ENCODE measurements at regions not wholly inside any gene's neighbourhood (a gene's known extent, or its start where the extent isn't known, plus 50 kb on each side); places are given as distances from the start of the nearest gene placed in this dataset.

DNA sequence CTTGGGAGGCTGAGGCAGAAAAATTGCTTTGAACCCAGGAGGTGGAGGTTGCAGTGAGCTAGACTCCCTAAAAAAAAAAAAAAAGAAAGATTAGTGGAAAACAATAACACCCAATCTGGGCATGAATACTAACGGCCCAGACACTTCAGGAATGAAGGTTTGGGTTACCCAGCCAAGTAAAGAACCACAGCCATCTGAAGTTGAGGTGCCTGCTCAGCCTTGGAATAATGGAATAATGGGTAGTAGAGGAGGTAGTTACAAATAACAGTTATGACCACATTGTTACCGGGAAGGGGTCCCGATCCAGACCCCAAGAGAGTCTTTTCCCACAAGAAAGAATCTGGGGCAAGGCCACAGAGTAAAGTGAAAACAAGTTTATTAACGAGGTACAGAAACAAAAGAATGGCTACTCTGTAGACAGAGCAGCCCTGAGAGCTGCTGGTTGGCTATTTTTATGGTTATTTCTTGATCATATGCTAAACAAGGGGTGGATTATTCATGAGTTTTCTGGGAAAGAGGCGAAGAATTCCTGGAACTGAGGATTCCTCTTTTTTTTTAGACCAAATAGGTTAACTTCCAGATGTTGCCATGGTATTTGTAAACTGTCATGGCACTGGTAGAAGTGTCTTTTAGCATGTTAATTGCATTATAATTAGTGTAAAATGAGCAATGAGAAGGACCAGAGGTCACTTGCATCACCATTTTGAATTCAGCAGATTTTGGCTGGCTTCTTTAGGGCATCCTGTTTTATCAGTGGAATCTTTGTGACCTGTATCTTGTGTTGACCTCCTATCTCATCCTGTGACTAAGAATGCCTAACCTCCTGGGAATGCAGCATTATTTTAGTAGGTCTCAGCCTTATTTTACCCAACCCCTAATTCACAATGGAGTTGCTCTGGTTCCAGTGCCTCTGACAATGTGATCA, 96.2 kb upstream of the HAAO start:
- in situ Hi-C loops (cut with MboI; ENCODE audit: low sequenced_read_pairs), result no loop called here

DNA sequence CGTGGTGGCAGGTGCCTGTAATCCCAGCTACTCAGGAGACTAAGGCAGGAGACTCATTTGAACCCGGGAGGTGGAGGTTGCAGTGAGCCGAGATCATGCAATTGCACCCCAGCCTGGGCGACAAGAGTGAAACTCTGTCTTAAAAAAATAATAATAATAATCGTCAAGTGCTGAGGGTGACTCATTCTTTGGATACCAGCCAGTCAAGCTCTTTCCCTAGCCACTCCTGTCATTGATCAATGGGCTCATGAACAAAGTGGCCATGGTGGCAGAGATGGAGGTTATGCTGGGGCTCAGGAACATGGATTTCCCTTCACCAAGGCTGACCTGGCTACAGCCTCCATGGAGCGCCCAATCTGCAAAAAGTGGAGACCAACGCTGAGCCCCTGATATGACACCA, 94.5 kb upstream of the HAAO start:
- in situ Hi-C loops (cut with MboI; ENCODE audit: low sequenced_read_pairs), result no loop called here

DNA sequence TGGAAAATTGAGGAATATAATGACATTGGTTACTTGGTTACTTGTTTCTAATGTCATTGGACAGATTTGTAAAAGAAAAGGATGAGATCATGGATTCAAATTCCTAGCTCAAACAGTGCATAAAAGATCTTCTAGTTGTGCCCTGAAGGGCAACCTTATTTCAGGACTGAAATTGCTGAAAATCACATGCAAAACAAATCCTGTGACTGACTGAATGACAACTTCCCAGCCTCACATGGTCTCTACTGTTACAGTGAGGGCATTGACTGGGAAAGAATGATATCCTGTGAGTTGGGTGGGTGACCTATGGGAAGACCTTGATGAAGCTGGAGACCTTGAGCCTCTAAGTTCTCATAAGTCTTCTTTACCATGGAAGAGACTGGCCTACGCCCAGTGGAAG, 90.4 kb upstream of the HAAO start:
- in situ Hi-C loops (cut with MboI; ENCODE audit: low sequenced_read_pairs), result no loop called here

DNA sequence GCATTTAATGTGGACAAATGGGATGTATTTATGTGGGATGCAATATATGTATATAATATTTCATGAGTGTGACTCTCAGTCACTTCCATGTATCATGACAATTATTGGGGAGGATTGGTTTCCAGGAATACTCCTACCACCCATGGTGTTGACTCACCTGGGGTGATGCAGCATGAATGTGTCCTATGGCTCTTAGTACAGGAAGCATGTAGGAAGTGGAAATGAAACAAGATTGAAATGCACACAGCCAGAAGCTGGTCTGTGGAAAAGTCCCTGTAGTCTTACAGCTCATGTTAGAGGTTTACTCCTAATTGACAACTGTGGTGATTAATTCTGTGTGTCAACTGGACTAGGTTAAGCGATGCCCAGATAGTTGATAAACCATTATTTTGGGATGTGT, 89.3 kb upstream of the HAAO start:
- in situ Hi-C loops (cut with MboI; ENCODE audit: low sequenced_read_pairs), result no loop called here

DNA sequence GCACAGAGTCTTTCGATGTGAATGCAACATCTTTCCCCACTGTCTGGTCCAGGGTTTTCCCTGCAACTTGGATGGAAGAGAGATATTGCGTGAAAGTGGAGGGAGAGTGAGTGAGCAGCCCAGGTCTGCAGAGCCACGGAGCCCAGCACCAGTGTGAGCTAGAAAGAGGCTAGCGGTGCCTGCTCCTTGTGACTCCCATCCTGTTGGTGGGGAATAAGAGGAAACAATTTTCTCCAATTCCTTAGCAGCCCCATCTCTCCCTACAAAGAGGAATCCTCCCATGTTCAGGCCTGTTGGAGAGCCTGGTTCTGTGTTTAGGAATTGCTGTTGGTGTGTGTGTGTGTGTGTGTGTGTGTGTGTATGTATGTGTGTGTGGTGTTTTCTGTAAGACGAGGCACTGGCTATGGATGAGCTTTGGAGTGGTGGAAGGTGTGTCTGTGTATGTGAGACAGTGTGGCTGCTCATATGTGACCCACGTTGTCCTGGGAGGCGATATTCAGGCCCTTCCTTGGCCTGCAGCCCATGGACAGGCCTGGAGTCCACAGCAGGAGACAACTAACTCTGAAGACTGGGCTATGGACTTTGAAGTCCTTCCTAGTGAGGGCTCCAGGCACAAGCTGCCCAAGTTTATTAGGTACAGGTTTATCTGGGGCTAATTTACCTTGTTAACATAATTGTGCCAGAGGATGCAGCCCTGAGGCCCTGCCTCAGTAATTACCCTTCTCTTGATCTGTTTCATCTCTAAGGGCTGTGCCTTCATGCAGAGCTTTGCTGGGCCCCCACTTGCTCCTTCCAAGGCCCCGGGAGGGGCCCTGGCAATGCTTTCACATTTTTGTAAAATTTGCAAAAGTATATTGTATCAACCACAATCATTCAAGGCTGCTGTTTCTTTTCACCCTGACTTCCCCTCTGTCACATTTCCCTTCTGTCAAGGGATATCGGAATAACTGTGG, 88.6 kb upstream of the HAAO start:
- in situ Hi-C loops (cut with MboI; ENCODE audit: low sequenced_read_pairs), result no loop called here

DNA sequence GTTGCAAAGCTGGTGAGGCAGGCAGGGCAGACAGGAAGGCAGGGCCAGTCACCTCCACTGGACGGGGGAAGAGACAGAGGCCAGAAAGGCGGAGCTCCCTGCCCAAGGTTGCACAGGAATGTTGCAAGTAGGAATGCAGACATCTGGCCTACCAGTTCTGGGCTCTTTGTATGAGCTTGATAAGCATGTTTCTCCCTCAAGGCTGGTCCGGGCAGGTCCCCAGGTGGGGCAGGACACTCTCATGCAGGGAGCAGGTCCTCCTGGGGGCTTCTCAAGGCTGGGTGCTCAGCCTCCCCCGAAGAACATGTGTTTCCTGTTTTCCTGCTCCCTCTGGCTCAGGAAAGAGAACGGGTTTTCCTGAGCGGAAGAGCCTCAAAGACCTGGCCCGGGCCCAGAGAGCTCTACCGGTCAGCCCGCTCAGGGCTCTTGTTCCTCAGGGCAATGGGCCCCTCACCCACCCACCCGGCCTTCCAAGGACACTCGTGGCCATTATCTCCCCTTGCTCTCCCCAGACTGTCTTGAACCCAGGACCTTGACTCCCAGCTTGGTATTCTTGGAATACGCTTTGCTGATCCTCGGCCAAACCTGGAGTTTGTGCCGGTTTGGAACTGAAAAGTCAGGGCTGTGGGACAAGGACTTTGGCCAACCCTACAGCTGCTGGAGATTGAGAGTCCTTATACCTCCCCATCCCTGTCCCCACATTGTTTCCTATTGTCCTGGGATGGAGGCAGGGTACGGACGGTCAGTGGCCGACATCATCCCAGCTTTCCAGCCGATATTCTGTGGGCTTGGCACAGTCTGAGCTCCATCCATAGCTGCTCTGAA, 87.7 kb upstream of the HAAO start:
- in situ Hi-C loops (cut with MboI; ENCODE audit: low sequenced_read_pairs), result no loop called here

DNA sequence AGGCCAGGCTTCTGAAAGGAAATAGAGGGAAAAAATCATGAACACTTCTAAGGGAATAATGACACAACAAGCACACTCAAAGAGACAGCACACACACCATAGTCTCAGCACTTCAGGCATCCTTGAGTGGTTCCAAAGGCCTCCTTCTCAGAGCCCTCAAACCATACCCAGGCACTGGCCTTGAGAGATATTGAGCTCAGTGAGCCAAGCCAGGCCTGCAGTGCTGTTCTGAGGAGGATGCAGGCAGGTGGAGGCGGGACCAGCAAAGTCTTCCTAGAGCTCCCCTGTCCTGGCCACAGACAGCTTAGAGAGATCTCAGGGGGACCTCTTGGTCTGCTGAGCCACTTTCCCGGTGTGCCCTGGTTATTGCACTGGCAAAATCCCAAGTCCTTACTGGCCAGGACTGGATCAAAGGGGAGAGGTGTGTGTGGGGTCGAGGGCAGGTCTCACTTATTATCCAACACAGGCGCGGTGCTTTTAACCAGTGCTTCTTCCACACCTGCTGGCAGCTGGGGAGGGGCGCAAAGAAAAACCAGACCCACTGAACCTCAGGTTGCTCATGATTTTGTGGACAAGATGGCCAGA, 86.8 kb upstream of the HAAO start:
- in situ Hi-C loops (cut with MboI; ENCODE audit: low sequenced_read_pairs), result no loop called here

DNA sequence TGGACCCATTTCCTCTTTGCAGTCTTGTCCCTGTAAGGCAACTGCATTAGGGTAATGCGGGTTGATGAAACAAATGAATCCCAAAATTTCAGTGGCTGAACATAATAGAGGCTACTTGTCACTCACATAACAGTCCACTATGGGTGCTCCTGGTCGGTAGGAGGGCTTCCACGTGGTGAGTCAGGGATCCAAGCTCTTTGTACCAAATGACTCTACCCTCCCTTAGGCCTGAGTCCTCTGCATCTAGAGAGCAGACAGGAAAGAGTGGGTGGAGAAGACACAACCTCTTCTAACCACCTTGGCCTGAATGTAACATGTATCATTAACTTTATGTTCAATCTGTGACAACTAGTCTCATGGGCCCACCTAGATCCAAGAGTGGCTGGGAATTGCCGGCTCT, 86.2 kb upstream of the HAAO start:
- in situ Hi-C loops (cut with MboI; ENCODE audit: low sequenced_read_pairs), result no loop called here

DNA sequence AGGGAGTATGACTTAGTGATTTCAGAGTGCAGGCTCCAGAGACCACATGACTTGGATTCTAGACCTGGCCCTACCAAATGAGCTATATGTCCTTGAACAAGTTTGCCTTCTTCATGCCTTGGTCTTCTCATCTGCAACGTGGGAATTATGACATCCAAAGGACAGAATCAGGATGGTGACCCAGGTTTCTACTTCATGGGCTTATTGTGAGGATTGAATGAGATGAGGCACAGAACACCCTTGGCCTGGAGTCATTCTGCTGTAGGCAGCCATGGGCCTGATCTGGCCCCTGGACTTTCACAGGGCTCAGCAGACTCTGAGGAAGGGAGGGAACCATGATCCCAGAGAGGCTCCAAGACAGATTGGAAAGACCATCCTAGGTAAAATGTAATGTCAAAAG, 85.6 kb upstream of the HAAO start:
- in situ Hi-C loops (cut with MboI; ENCODE audit: low sequenced_read_pairs), result no loop called here

DNA sequence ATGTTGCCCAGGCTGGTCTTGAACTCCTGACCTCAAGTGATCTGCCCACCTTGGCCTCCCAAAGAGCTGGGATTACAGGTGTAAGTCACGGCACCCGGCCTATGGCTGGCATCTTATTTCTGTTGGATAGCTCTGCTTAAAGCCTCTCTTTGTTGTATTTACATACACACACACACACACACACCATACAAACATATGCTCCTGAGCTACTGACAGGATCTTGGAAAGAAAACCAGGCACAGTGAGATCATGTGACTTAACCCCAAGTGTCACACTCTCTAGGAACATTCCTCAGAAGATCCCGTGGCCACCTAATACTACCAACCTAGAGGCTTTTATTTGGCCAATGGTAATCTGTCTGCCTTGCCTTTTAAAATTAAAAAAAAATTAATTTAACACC, 85.1 kb upstream of the HAAO start:
- in situ Hi-C loops (cut with MboI; ENCODE audit: low sequenced_read_pairs), result no loop called here

DNA sequence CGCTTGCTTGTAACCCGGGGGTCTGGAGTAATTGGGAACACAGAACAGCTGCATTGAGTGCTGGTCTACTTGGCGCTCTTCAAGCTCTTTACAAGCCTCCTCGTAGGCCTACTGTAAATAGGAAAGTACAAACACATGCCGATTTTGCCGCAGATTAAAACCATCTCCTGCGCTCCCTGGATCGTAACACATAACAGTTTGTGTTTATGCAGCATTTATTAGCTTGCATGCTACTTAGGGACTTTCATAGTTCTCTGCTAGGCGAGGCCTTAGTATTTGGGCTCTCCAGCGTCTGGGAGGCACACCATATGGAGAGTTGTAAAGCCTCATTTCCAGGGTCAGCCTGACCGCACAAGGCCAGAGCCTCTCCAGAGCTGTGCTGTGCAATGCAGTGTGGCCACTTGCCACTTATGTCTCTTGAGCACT, 84.0 kb upstream of the HAAO start:
- in situ Hi-C loops (cut with MboI; ENCODE audit: low sequenced_read_pairs), result no loop called here

DNA sequence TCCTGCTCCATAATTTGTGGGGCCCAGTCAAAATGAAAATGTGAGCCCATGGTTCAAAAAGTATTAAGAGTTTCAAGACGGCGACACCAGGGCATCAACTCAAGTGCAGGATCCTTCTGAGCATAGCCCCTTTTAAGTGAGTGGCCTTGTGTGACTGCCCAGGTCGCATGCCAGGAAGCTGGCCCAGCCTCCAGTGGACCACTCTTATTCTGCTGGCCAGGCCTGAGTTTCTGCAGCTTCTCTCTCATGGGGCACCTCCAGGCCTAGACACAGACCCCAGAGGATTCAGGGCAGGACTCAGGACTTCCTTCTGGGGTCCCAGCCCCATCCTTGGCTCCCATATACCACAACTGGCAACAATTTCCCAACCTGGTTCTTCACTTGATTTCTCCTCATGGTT, 83.5 kb upstream of the HAAO start:
- in situ Hi-C loops (cut with MboI; ENCODE audit: low sequenced_read_pairs), result no loop called here

DNA sequence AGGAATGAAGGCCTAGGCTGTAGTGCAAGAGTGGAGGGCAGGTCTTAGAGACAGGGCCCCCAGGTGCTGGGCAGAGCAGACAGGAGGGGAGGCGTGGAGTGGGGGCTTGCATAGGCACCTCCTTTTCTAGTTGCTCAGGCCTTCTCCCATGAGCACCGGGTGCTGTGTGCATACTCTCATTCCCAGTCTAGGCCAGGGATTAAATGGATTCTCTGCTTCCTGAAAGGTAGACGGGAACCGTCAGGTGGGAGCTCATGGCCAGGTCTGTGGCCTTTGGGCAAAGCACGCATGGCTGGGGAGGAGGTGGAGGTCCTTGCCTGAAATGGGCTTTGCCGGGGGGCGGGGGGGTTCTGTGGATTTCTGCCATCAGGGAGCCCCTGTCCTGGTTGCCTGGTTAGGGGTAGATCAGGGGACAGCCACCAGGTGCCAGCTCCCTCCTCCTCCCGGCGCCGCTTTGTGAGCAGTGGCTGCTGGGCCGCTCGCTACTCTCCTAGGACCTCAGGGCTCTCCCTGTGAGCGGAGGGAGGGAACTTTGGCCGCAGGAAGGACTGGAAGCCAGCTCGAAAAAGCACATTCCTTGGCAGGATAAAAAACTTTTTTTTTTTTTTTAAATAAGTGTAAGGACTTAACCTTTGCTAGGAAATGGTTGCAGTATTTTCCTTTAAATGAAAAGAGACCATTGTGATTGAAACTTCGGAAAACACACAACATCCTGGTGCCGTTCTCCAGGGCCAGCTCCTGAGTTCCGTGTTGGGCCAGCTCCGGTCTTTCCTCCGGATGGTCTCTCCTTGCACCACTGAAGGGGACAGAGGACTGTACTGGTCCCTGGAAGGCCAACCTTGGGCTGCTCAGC, 82.8 kb upstream of the HAAO start:
- in situ Hi-C loops (cut with MboI; ENCODE audit: low sequenced_read_pairs), result no loop called here

DNA sequence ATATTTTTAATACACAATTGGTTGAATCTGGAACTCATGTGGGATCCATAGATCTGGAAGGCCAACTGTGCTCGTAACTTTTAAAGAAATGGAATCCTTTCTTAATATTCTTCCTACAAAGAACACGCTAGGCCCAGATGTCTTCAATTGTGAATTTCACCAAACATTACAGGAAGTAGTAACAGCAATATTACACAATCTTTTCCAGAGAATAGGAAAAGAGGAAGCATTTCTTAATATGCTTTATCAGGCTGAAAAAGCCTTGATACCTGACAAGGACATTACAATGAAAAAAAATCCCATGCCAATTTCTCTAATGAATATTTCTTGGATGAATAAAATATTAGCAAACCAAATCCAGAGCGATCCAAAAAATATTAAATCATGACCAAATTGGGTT, 80.3 kb upstream of the HAAO start:
- in situ Hi-C loops (cut with MboI; ENCODE audit: low sequenced_read_pairs), result no loop called here

DNA sequence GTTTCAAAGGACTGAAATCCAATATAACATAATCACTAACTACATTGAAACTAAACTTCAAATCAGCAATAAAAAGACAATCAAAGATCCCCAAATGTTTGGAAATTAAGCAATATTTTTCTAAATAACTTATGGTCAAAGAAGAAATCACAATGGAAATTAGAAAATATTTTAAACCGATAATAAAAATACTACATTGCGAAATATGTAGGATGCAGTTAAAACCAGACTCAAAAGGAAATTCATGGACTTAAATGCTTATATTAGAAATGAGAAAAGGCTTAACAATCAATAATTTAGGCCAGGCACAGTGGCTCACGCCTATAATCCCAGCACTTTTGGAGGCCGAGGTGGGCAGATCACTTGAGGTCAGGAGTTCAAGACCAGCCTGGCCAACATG, 79.0 kb upstream of the HAAO start:
- in situ Hi-C loops (cut with MboI; ENCODE audit: low sequenced_read_pairs), result no loop called here

DNA sequence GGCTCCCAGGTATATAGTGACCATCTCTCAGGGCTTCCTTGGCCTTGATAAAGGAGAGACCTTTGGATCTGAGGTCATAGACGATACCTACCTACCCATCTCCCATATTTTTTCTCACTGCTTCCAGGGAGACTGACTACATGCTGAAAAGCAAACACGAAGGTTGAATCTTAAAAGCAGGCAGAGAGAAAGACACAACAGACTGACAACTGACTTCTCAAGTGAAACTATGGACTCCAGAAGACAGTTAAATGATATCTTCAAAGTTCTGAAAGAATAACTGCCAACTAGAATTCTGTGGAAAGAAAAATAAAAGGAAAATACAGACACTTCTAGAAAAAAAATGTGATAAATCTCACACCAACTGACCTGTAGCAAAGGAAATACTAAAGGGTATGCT, 76.5 kb upstream of the HAAO start:
- in situ Hi-C loops (cut with MboI; ENCODE audit: low sequenced_read_pairs), result no loop called here

DNA sequence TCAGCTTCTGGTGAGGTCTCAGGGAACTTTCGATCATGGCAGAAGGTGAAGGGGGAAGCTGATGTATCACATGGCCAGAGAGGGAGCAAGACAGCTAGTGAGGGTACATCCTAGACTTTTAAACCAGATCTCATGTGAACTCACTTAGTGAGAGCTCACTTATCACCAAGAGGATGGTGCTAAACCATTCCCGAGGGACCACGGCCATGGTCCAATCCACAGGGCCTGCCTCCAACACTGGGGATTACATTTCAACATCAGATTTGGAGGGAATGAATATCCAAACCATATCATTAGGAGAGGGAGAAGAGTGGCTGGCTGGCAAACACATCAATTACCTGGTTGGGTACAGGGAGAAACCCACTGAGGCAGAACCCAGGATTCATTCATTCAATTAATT, 75.7 kb upstream of the HAAO start:
- in situ Hi-C loops (cut with MboI; ENCODE audit: low sequenced_read_pairs), result no loop called here

DNA sequence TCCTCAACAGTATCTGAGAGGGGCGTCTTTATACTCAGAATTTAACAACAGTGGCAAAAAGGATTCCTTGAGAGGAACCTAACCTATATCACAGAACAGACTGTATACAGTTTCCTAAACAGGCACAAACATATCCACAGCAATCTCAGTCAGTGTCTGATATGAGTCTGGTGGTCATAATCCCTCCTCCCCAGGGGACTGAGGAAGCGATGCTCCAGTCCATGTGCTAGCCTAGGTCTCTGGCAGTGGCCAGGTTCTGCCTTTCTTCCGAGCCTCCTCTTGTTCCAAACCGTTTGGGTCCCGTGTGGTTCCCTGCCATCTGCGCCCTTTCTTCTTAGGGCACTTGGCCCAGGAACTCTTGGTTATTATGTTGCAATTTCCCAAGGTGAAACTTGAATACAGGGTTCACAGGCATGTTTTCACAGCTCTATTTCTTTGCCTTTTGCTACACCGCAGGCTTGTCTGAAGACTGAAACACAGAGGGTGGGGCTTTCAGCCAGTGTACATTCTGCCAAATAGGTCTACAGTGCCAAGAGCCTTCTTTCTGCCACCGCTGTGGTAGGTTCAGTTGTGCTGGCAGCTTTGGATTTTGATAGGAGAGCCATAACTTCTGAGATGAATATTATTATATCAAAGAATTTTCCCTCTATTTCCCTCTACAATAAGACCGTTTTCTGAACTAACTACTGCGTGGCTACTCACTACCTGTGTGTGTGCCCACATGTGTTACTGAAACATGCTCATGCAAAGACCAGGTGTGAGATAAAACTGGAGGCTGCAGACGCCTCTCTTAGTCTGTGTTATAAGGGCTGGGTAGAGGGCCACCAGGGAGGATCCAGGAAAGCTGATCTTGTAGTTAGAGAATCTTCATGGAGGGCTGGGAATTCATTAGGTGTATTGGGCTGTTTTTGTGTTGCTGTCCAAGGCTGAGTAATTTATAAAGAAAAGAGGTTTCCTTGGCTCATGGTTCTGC, 75.0 kb upstream of the HAAO start:
- in situ Hi-C loops (cut with MboI; ENCODE audit: low sequenced_read_pairs), result no loop called here
